DND-41 (cell line): ENCODE measurements at regions not wholly inside any gene's neighbourhood (a gene's known extent, or its start where the extent isn't known, plus 50 kb on each side); places are given as distances from the start of the nearest gene placed in this dataset.

ENCODE experiments used
- EZH2 ChIP-seq: IDR thresholded peaks from 3 replicates; pipeline ENCODE4 v1.6.1; 2012; ENCODE audit warnings: borderline replicate concordance, low read depth, mild to moderate bottlenecking, moderate library complexity, low read length, inconsistent platforms; ENCODE audit not compliant: severe bottlenecking
- TF ChIP-seq, protein P1 (sequence below): IDR thresholded peaks from 2 replicates; pipeline ENCODE4 v1.5.1; 2012; ENCODE audit warnings: borderline replicate concordance, low read length, moderate library complexity, mild to moderate bottlenecking; ENCODE audit not compliant: poor library complexity, severe bottlenecking; ENCODE audit errors: extremely low read depth

DNA sequence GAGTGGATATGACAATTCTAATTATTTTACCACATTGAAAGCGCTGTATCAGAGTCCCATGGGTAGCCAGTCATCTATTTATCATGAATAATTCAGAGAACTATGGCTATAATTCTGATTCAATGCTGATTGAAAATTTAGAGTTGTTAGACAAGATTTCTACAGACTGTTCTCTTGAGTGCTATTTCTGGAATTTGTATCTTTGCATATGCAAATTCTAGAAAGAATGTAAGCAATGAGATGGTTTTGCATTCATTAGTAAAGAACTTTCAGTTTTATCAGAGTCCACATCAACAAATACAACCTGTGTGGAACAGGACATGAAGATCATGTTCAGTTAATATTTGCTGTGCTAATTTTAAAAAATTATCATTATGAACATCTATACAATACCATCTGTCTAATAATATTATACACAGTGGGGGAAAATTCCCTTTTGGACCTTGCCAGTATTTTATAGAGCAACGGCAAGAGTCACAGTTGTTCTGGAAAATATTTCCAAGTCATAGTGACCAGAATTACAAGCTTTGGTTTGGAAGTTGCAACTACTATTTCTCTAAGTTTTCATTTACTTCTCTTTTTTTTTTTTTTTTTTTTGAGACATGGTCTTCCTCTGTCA, 372.7 kb upstream of the PTGER4 start:
- TF ChIP-seq, protein P1, sequence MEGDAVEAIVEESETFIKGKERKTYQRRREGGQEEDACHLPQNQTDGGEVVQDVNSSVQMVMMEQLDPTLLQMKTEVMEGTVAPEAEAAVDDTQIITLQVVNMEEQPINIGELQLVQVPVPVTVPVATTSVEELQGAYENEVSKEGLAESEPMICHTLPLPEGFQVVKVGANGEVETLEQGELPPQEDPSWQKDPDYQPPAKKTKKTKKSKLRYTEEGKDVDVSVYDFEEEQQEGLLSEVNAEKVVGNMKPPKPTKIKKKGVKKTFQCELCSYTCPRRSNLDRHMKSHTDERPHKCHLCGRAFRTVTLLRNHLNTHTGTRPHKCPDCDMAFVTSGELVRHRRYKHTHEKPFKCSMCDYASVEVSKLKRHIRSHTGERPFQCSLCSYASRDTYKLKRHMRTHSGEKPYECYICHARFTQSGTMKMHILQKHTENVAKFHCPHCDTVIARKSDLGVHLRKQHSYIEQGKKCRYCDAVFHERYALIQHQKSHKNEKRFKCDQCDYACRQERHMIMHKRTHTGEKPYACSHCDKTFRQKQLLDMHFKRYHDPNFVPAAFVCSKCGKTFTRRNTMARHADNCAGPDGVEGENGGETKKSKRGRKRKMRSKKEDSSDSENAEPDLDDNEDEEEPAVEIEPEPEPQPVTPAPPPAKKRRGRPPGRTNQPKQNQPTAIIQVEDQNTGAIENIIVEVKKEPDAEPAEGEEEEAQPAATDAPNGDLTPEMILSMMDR = no peak
- TF ChIP-seq EZH2 = no peak
